PC-3 (cell line): ENCODE measurements at regions not wholly inside any gene's neighbourhood (a gene's known extent, or its start where the extent isn't known, plus 50 kb on each side); places are given as distances from the start of the nearest gene placed in this dataset.

Experiments
- CTCF ChIP-seq: fragments of 300-600 bp; sonication (generic); conservative IDR thresholded peaks from 2 replicates; pipeline ENCODE4 v1.5.1; 2017; ENCODE audit warnings: antibody characterized with exemption, low read depth, mild to moderate bottlenecking, low read length
- EZH2 ChIP-seq: fragments of 300-600 bp; sonication (generic); IDR thresholded peaks from one replicate; pipeline ENCODE4 v1.6.1; 2017; ENCODE audit warnings: antibody characterized with exemption, mild to moderate bottlenecking, low read length; ENCODE audit not compliant: unreplicated experiment
- EZH2phosphoT487 ChIP-seq: fragments of 300-600 bp; sonication (generic); IDR thresholded peaks from 2 replicates; pipeline ENCODE4 v1.6.1; 2018; ENCODE audit warnings: mild to moderate bottlenecking, antibody characterized with exemption, low read length, borderline replicate concordance

GRCh38 chr11:21839796-21840195 is 353.1 kb upstream of the ANO5 start:
- TF ChIP-seq CTCF (no peak), EZH2 (no peak), EZH2phosphoT487 (no peak)
